Lower leg skin (tissue), 3 donors: ENCODE measurements at regions not wholly inside any gene's neighbourhood (a gene's known extent, or its start where the extent isn't known, plus 50 kb on each side); places are given as distances from the start of the nearest gene placed in this dataset.

ENCODE experiments used
- POLR2A ChIP-seq, 2 donors: fragments of 450-650 bp; IDR thresholded peaks; one replicate each; pipeline ENCODE4 v1.6.1; 2016 to 2017; ENCODE audit warnings: antibody characterized with exemption in 2 of 2, mild to moderate bottlenecking in 1 of 2, moderate library complexity in 1 of 2
- TF ChIP-seq, protein P1 (sequence below), 3 donors: fragments of 450-650 bp; IDR thresholded peaks; one replicate each; pipeline ENCODE4 v1.5.1; 2016; ENCODE audit warnings: antibody characterized with exemption in 3 of 3, mild to moderate bottlenecking in 3 of 3, moderate library complexity in 2 of 3

DNA sequence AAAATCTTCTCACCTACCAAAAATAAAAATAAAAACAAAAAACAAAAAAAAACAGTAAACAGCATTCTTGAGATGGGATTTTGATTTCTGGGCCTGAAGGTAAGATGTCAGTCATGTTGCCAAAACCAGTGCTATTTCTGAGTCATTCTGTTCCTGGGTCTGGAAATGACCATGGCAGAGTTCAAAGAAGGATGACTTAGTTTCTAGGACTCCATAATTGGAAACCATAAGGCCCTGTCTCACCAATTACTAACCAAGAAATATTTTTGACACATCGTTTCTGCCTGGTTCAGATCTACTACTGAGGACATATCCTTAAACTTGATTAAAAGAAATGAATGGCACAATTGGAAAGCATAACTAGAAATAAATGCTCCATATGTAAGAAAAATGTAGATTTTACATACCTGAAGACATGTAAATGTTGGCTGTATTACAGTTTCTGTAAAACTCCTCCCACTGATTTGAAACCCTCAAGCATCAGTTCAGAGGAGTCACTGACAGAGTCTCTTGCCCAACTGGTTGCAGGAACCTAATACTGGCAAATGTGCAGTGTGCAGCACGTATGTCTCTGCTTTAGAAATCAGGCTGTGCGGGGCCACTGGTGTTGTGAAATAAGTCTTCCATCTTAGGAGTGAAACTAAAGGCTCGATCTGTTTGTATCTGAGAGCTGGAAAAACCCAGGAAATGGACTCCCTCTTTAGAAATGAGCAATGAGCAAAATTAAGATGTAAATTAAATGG is 84.8 kb upstream of the EGR2 start:
- TF ChIP-seq, protein P1, sequence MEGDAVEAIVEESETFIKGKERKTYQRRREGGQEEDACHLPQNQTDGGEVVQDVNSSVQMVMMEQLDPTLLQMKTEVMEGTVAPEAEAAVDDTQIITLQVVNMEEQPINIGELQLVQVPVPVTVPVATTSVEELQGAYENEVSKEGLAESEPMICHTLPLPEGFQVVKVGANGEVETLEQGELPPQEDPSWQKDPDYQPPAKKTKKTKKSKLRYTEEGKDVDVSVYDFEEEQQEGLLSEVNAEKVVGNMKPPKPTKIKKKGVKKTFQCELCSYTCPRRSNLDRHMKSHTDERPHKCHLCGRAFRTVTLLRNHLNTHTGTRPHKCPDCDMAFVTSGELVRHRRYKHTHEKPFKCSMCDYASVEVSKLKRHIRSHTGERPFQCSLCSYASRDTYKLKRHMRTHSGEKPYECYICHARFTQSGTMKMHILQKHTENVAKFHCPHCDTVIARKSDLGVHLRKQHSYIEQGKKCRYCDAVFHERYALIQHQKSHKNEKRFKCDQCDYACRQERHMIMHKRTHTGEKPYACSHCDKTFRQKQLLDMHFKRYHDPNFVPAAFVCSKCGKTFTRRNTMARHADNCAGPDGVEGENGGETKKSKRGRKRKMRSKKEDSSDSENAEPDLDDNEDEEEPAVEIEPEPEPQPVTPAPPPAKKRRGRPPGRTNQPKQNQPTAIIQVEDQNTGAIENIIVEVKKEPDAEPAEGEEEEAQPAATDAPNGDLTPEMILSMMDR (IDR thresholded peaks at IDR 0.05): no peak
- no peak for TF ChIP-seq POLR2A (IDR thresholded peaks at IDR 0.05)
